HuH-7 (cell line): ENCODE measurements at regions not wholly inside any gene's neighbourhood (a gene's known extent, or its start where the extent isn't known, plus 50 kb on each side); places are given as distances from the start of the nearest gene placed in this dataset.

ENCODE experiments used
- DNase-seq: peaks from one replicate; pipeline ENCODE4 v3.0.0; 2011; ENCODE audit warnings: low spot score

DNA sequence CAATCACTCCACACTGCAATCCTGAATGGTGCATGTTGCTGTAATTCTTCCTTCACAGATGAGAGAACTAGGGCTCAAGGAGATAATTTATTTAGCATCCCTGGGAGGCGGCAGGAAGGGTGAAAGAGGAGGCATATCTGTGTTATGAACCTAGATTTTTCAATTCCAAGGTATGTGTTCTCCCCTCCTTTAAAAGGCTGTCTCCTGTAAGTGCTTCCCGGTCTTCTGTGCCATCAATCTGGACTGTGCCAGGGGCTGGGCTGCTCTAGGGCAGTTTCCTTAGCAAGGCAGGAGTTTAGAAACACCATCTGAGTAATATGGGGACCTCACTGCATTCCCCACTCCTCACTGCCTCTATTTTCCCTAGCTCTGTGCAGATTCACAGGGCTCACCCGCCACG lies 185.0 kb downstream of the RFC3 start:
- DNase-seq, result no peak

GRCh38 chr13:34003656-34004055 lies 185.7 kb downstream of the RFC3 start:
- DNase-seq, result no peak

DNA sequence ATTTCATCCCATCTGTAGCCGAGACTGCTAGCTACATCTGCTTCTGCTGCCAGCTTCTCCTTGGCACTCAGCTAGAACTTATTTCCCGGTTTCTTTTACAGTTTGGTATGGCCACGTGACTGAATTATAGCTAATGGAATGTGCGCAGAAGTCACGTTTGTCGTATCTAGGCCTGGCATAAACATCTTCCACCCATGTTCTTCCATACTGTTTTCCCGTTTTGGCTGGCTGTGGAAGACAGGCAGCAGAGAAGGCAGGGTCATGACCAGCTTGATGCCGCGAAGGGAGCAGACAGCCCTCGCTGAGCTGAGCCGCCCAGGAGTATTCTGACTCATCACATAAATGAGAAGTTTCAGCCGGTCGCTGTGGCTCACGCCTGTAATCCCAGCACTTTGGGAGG lies 186.7 kb downstream of the RFC3 start:
- no peak for DNase-seq

DNA sequence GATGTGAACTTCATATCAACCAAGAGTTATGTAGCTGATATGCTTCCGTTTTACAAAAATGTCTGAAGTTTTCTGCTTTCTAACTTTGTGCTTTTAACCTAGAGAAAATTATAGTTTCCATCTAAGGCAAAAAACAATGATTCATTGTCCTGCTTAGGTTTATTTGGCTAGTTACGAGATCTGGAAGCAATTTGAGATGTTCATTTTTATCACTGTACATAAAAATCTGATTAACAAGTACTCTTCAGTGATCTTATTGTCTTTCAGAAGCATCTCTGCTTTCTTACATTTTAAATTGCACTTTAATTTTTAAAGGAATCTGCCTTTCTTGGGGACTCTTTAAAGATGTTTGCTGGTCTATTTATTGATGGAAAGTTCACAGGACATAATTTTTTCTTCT lies 188.1 kb downstream of the RFC3 start:
- DNase-seq, result no peak

DNA sequence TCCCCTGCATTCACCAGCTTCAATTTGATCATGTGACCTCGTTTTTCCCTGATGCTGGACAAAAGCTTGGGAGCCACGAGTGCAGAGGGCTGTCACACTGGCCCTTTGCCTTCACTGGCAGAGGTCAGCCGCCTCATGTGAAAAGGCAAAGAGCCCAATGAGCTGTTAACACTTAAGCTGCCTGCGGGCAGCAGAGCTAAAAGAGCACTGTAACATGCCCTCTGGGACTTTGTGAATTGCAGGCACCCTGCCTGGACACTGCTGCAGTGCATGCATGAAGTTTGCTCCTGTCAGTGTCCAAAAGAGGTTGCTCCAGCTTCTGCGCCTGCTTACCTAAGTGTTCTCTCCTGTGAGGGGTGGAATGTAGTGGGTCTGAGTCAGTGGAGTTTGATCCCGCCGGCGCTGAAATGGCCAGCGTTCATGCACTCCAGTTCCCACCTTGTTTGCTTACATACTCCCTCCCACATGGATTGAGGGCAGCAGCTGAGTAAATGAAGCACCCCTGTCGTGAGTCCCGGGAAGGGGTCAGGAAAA lies 193.7 kb downstream of the RFC3 start:
- peak; percentile 14 for DNase-seq

GRCh38 chr13:34012382-34012781 lies 194.4 kb downstream of the RFC3 start:
- no peak for DNase-seq

- no peak for DNase-seq
Observed at GRCh38 chr13:34013061-34013460, 195.1 kb downstream of the RFC3 start.

DNA sequence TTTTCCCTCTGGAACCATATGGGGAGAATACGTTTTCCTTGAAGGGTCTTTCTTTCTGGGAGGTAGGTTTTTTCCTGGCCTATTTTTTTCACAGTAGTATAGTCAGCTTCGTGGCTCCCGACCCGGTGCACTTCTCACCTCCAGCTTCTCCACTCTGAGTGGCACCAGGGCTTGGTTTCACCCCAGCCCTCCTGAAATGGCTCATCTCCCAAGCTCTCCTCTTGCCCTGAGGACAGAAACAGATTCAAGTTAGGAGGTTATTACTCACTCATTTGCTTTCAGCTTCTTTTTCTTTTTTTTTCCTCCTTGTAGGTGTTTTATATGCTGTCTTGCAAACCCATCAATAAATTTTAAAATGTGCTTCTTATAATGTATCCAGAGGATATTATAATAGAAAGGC lies 199.3 kb downstream of the RFC3 start:
- DNase-seq, result no peak

- DNase-seq, result peak; percentile 34
Observed at GRCh38 chr13:34019870-34020269, 201.9 kb downstream of the RFC3 start.

GRCh38 chr13:34020388-34020787 lies 202.4 kb downstream of the RFC3 start:
- DNase-seq, result no peak

GRCh38 chr13:34021619-34022018 lies 203.7 kb downstream of the RFC3 start:
- no peak for DNase-seq

DNA sequence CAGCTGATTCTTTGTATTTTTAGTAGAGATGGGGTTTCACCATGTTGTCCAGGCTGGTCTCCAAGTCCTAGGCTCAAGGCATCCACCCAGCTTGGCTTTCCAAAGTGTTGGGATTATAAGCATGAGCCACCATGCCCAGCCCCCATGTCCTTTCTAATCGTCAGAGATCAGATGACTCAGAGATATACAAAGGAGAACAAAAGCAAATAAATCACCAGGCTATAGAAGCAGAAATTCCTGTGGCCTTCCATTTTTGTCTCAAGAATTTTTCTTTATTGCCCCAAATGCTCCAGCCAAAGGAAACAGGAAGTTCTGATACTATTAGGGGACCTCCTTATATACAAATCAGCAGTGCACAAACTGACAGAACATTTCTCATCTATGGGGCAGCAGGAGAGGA lies 207.8 kb downstream of the RFC3 start:
- DNase-seq, result no peak

DNA sequence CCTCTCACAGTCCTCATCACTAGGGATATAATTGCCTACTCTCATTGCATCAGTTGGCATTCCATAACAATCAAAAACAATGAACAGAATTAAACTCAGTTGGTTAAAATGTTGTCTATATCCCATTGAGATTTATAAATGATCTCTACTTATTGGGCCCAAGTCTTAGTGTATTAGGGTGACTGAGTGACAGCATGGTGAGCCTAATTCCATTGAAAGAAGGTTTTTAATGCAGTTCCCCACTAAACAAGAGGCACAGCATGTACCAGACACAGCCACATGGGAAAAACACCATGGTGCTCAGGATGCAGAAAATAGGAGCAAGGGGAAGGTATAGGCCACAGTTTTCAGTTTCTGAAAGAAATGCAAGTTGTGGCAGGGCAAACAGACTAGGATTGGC lies 208.4 kb downstream of the RFC3 start:
- no peak for DNase-seq

GRCh38 chr13:34028496-34029442 lies 210.8 kb downstream of the RFC3 start:
- no peak for DNase-seq

DNA sequence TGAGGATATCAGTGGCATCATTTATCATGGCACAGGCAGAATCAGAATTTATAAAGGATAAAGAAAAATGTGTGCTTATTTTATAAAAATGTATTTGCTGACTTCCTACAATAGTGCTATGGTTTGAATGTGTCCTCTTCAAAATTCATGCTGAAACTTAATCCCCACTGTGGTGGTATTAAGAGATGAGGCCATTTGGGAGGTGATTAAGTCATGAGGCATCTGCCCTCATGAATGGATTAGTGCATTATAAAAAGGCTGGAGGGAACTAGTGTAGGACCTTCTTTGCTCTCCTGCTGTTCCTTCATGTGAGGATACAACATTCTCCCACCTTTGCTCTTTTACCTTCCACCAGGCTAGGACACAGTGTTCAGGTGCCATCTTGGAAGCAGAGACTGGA lies 212.8 kb downstream of the RFC3 start:
- no peak for DNase-seq

DNA sequence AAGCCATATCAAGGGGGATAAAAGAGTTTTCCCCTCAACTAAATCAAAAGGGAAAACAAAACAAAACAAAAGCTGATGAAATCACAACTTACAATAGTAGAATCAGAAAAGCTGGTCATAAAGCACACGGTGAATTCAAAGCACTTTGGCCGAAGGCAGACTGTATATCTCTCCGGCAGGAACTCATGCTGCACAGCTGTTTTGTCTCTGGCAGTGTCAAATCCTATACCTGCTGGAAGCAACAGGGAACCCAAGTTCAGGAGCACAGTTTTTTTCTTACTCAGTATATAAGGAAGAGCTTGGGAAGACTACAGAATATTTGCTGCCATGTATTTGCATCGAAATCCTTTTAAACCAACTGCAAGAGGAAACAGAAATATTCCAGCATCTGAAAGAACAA lies 213.7 kb downstream of the RFC3 start:
- DNase-seq, result no peak

DNA sequence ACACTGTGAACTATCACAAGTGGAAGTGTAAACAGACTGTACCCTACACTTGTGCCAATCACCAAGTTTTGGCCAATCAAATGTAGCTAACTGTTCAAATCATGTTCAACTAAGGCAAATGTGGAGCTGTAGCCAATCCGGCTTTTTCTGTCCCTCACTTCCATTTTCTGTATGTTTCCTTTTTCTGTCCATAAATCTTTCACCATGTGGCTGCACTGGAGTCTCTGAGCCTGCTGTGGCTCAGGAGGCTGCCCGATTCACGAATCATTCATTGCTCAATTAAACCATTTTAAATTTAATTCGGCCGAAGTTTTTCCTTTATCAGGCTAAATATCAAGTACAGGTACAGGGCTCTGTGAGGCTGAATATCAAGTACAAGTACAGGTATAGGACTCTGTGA lies 216.5 kb downstream of the RFC3 start:
- DNase-seq, result no peak

- no peak for DNase-seq
Observed at GRCh38 chr13:34035178-34035577, 217.2 kb downstream of the RFC3 start.

- no peak for DNase-seq
Observed at GRCh38 chr13:34035676-34036325, 217.9 kb downstream of the RFC3 start.

GRCh38 chr13:34037636-34038540 lies 219.9 kb downstream of the RFC3 start:
- no peak for DNase-seq

DNA sequence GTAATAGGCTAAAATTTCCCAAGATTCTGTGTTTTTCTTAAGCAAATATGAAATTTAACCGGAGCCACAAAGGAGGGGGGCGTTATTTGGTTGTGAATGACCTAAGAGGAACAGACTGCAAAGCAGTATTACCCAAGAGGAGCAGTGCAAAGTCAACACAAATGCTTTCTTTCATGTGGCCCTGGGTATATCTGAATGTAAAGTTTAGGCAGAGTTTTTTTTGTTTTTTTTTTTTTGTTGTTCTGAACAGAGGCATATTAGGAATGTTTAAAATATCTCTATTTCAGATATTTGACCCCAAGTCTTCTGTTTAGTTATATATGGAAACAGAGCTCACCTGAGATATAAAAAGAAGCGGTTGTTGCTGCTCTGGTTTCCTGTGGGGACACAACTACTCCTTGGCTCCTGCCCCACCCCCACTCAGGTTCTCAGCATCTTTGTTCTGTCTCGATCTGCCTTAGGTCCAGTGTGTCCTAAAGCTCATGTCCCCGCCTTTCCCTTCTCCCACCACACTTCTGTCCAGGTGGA lies 220.7 kb downstream of the RFC3 start:
- DNase-seq, result no peak

GRCh38 chr13:34039678-34040077 lies 221.7 kb downstream of the RFC3 start:
- no peak for DNase-seq
